CD4-positive, alpha-beta memory T cell (primary cell): ENCODE measurements at regions not wholly inside any gene's neighbourhood (a gene's known extent, or its start where the extent isn't known, plus 50 kb on each side); places are given as distances from the start of the nearest gene placed in this dataset.

Experiments used
- CTCF ChIA-PET: fragments of 350-600 bp; sonication (Branson Sonifier 250); formaldehyde crosslinking; loops from one replicate; lab custom pipeline; 2021; ENCODE audit warnings: inconsistent platforms; ENCODE audit not compliant: partially characterized antibody; lab: Charles Lee
- POLR2A ChIA-PET: fragments of 350-600 bp; sonication (Branson Sonifier 250); formaldehyde crosslinking; loops from one replicate; lab custom pipeline; 2021; ENCODE audit not compliant: partially characterized antibody; lab: Charles Lee
- DNase-seq, 5 donors: peaks; one replicate each; pipeline versions ENCODE4 v3.0.0 to v3.0.0-alpha.2; 2020 to 2022; ENCODE audit warnings: mixed read lengths in 1 of 5
- H3K27ac ChIP-seq: one replicate; pipeline ENCODE4 v1.7.0; 2013; ENCODE audit warnings: low read depth, low read length
- H3K27me3 ChIP-seq: 2 replicates; pipeline ENCODE4 v1.7.0; 2013; ENCODE audit warnings: mild to moderate bottlenecking, low read length, moderate library complexity; ENCODE audit not compliant: insufficient read depth
- H3K36me3 ChIP-seq: 2 replicates; pipeline ENCODE4 v1.7.0; 2013; ENCODE audit warnings: mild to moderate bottlenecking, low read length, moderate library complexity; ENCODE audit not compliant: insufficient read depth
- H3K4me1 ChIP-seq: 2 replicates; pipeline ENCODE4 v1.7.0; 2013; ENCODE audit warnings: mild to moderate bottlenecking, low read length, moderate library complexity; ENCODE audit not compliant: insufficient read depth
- H3K4me3 ChIP-seq, 2 donors: one replicate each; pipeline ENCODE4 v1.7.0; 2013; ENCODE audit warnings: low read length in 2 of 2, mild to moderate bottlenecking in 1 of 2
- H3K9me3 ChIP-seq, 2 donors: one replicate each; pipeline ENCODE4 v1.7.0; 2013; ENCODE audit warnings: low read length in 2 of 2, control low read depth in 1 of 2; ENCODE audit not compliant: control insufficient read depth in 1 of 2
- H3K27ac Mint-ChIP-seq, 7 donors: one replicate each; pipeline ENCODE4 v1.8.0; 2020 to 2021; ENCODE audit warnings: mixed read lengths in 7 of 7, mild to moderate bottlenecking in 6 of 7, inconsistent platforms in 3 of 7, moderate library complexity in 3 of 7
- H3K27me3 Mint-ChIP-seq, 2 donors: one replicate each; pipeline ENCODE4 v1.8.0; 2020 to 2021; ENCODE audit warnings: mixed read lengths in 2 of 2
- H3K36me3 Mint-ChIP-seq, 2 donors: one replicate each; pipeline ENCODE4 v1.8.0; 2020 to 2021; ENCODE audit warnings: mixed read lengths in 2 of 2, inconsistent platforms in 1 of 2, mild to moderate bottlenecking in 1 of 2
- H3K4me1 Mint-ChIP-seq, 4 donors: one replicate each; pipeline ENCODE4 v1.8.0; 2020 to 2021; ENCODE audit warnings: mixed read lengths in 4 of 4, mild to moderate bottlenecking in 1 of 4
- H3K4me3 Mint-ChIP-seq, 8 donors: one replicate each; pipeline ENCODE4 v1.8.0; 2020 to 2021; ENCODE audit warnings: mixed read lengths in 8 of 8, mild to moderate bottlenecking in 7 of 8, moderate library complexity in 6 of 8, inconsistent platforms in 3 of 8
- H3K9me3 Mint-ChIP-seq, 8 donors: one replicate each; pipeline ENCODE4 v1.8.0; 2020 to 2021; ENCODE audit warnings: mixed read lengths in 8 of 8, mild to moderate bottlenecking in 5 of 8, inconsistent platforms in 3 of 8, moderate library complexity in 1 of 8
- intact Hi-C: fragments of 100-400 bp; cut with micrococcal nuclease; formaldehyde crosslinking; loops from one replicate; pipeline ENCODE4 v1.15.1; 2023

DNA sequence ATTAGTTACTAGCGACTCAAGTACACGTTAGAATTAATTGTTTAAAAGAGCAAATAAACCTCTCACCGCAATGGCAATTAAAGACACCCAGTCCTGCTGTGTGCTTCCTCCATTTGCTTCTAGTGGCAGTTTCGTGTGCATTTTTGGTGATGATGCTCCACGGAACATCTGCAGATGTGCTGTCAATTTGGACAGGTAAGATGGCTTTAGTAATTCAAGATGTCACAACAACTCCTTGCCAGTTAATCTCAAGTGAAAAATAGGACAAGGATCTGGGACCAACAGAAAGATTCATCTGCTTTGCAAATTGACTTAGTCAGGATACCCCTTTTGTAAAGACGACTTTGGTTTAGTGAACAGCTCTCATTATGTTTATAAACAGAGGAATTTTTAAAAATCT is 320.9 kb downstream of the GABRB3 start:
- no peak overlapping the region for H3K4me3 Mint-ChIP-seq
- Histone ChIP-seq H3K4me3 (no peak overlapping the region), H3K27me3 (no peaks in the 10 kb centered on the region), H3K9me3 (no peaks in the 10 kb centered on the region), H3K4me1 (no peaks in the 10 kb centered on the region), H3K36me3 (no peaks in the 10 kb centered on the region), H3K27ac (no peak overlapping the region)
- no peaks in the 10 kb centered on the region for H3K27me3 Mint-ChIP-seq
- intact Hi-C loops: no loop called here
- no peaks in the 10 kb centered on the region for H3K4me1 Mint-ChIP-seq
- no peaks in the 10 kb centered on the region for H3K36me3 Mint-ChIP-seq
- no peak overlapping the region for H3K27ac Mint-ChIP-seq
- DNase-seq: no peak
- ChIA-PET CTCF (no interaction called here), POLR2A (no interaction called here)
- H3K9me3 Mint-ChIP-seq: peaks cover 3 to 22% (median 12%) of the 10 kb centered on the region in 8 donors

DNA sequence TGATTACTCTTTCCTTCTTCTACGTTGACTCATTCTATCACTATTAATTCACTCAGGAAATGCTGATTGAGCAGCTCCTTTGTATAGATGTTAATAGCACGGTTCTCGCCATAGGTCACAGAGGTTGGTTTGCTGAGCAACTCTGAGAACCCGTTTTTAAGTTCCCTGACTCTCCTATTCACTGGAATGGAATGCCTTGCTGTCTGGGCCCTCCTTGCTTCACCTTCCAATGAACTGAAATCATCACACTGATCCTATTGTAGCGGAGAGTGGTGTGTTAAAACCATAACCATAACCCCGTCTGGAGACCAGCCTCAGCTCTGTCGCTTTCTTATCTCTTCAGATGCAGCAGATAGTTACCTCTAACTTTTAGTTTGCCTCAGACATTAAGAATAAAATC is 323.6 kb downstream of the GABRB3 start:
- H3K4me1 ChIP-seq: no peaks in the 10 kb centered on the region
- H3K36me3 Mint-ChIP-seq: no peaks in the 10 kb centered on the region
- CTCF ChIA-PET: no interaction called here
- no peak overlapping the region for H3K4me3 ChIP-seq
- H3K9me3 ChIP-seq: no peaks in the 10 kb centered on the region
- no peaks in the 10 kb centered on the region for H3K4me1 Mint-ChIP-seq
- no peaks in the 10 kb centered on the region for H3K27me3 Mint-ChIP-seq
- no peak for DNase-seq
- H3K4me3 Mint-ChIP-seq: no peak overlapping the region
- H3K27ac Mint-ChIP-seq: no peak overlapping the region
- peaks cover 3 to 15% (median 6%) of the 10 kb centered on the region in 8 donors for H3K9me3 Mint-ChIP-seq
- no peak overlapping the region for H3K27ac ChIP-seq
- H3K36me3 ChIP-seq: no peaks in the 10 kb centered on the region
- intact Hi-C loops: no loop called here
- POLR2A ChIA-PET: no interaction called here
- H3K27me3 ChIP-seq: no peaks in the 10 kb centered on the region

DNA sequence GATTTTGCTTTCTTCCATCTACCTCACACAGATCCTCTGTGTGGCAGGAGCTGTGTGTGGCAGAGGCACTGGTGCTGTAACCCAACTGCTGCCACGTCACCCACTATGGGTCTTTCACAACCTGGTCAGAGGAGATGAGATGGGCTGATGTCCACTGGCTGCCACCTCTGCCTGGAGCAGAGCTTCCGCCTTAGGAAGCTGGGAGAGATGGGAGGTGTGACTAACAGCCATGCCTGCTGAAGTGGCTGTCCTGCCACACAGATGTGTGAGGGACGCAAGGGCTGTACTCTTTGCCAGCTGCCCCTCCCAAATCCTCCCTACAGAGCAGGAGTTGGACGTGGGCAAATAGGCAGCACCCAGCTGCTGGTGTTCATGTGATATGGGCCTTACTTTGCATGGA is 329.5 kb downstream of the GABRB3 start:
- Histone ChIP-seq H3K27ac (no peak overlapping the region), H3K4me3 (no peak overlapping the region), H3K27me3 (no peaks in the 10 kb centered on the region), H3K4me1 (no peaks in the 10 kb centered on the region), H3K9me3 (no peaks in the 10 kb centered on the region), H3K36me3 (no peaks in the 10 kb centered on the region)
- ChIA-PET CTCF (no interaction called here), POLR2A (no interaction called here)
- H3K36me3 Mint-ChIP-seq: no peaks in the 10 kb centered on the region
- peaks cover 0 to 12% (median 3%) of the 10 kb centered on the region in 8 donors for H3K9me3 Mint-ChIP-seq
- H3K4me1 Mint-ChIP-seq: no peaks in the 10 kb centered on the region
- intact Hi-C loops: no loop called here
- H3K27me3 Mint-ChIP-seq: no peaks in the 10 kb centered on the region
- H3K4me3 Mint-ChIP-seq: no peak overlapping the region
- no peak for DNase-seq
- H3K27ac Mint-ChIP-seq: no peak overlapping the region

DNA sequence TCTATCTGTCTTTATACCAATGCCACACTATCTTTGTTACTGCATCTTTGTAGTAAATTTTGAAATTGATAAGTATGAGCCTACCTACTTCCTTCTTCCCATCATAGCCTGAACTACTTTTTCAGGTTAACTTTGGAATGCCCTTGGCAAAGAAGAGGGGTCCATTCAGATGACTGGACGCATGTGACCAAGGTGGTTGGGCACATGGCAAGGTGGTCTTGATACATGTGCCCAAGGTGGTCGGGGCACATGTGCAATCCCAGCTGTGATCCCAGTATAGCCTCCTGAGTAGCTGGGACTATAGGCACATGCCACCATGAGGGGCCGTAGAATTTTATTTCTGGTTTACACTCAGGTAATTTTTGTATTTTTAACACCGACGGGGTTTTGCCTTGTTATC is 330.2 kb downstream of the GABRB3 start:
- Mint-ChIP-seq H3K4me3 (no peak overlapping the region), H3K9me3 (peaks cover 0 to 12% (median 3%) of the 10 kb centered on the region in 8 donors), H3K27me3 (no peaks in the 10 kb centered on the region), H3K36me3 (no peaks in the 10 kb centered on the region), H3K4me1 (no peaks in the 10 kb centered on the region), H3K27ac (no peak overlapping the region)
- H3K4me3 ChIP-seq: no peak overlapping the region
- no peak for DNase-seq
- no peaks in the 10 kb centered on the region for H3K36me3 ChIP-seq
- no peaks in the 10 kb centered on the region for H3K4me1 ChIP-seq
- no peaks in the 10 kb centered on the region for H3K27me3 ChIP-seq
- POLR2A ChIA-PET: no interaction called here
- intact Hi-C loops: no loop called here
- no peak overlapping the region for H3K27ac ChIP-seq
- CTCF ChIA-PET: no interaction called here
- no peaks in the 10 kb centered on the region for H3K9me3 ChIP-seq

DNA sequence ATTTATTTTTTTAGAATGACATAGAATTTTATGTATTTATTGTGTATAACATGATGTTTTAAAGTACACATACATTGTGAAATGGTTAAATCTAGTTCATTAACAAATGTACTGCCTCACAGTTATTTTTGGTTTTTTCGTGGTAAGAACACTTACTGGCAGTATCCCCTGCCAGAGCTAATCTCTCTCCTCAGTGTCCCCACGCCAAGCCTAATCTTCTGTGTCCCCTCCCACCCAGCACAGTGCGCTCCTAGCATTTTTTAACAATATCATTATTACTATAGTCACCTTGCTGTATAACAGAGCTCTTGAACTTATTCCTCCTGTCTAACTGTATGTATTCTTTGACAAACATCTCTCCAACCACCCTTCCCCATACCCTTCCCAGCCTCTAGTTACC is 333.2 kb downstream of the GABRB3 start:
- intact Hi-C loops: no loop called here
- no peaks in the 10 kb centered on the region for H3K27me3 ChIP-seq
- no peak for DNase-seq
- Mint-ChIP-seq H3K4me1 (no peaks in the 10 kb centered on the region), H3K4me3 (no peak overlapping the region), H3K27ac (no peak overlapping the region), H3K27me3 (no peaks in the 10 kb centered on the region), H3K36me3 (no peaks in the 10 kb centered on the region), H3K9me3 (peaks cover 0 to 14% (median 3%) of the 10 kb centered on the region in 8 donors)
- CTCF ChIA-PET: no interaction called here
- H3K27ac ChIP-seq: no peak overlapping the region
- POLR2A ChIA-PET: no interaction called here
- no peaks in the 10 kb centered on the region for H3K4me1 ChIP-seq
- H3K9me3 ChIP-seq: no peaks in the 10 kb centered on the region
- no peaks in the 10 kb centered on the region for H3K36me3 ChIP-seq
- H3K4me3 ChIP-seq: no peak overlapping the region

DNA sequence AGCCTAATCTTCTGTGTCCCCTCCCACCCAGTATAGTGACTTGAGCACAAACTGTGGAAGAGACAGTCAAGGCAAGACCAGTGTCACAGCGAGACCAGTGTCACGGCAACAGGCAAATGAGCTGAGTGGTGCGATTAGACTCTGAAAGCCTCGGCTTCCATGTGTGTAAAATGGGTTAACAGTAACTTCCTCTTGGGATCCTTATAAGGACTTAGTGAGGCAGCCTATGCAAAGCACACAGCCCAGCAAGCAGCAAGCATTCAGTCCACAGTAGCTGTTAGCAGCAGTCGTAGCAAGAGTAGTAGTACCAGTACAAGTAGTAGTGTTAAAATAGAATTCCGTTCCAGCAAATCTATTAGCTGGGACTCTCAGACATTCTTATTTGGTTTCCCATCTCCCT is 334.1 kb downstream of the GABRB3 start:
- DNase-seq: no peak
- intact Hi-C loops: no loop called here
- H3K27ac ChIP-seq: no peak overlapping the region
- H3K36me3 ChIP-seq: no peaks in the 10 kb centered on the region
- Mint-ChIP-seq H3K4me3 (no peak overlapping the region), H3K27me3 (no peaks in the 10 kb centered on the region), H3K36me3 (no peaks in the 10 kb centered on the region), H3K27ac (no peak overlapping the region), H3K9me3 (peaks cover 2 to 11% (median 3%) of the 10 kb centered on the region in 8 donors), H3K4me1 (no peaks in the 10 kb centered on the region)
- CTCF ChIA-PET: no interaction called here
- no peaks in the 10 kb centered on the region for H3K27me3 ChIP-seq
- no peak overlapping the region for H3K4me3 ChIP-seq
- POLR2A ChIA-PET: no interaction called here
- no peaks in the 10 kb centered on the region for H3K9me3 ChIP-seq
- no peaks in the 10 kb centered on the region for H3K4me1 ChIP-seq

DNA sequence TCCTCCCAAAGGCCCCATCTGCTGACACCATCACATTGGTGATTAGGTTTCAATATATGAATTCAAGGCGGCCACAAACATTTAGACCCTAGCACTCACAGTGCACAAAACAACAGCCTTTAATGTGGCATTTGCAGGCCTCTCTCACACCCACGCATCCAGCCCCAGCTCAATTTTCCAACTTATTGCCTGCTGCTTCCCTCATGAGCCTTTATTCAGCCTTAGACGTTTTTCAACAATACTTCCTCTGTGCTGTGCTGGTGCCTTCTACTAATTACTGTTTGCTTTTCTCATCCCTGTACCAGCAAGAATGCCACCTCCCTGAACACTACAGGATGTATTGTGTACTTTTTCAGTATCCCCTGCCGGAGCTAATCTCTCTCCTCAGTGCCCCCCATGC is 334.6 kb downstream of the GABRB3 start:
- POLR2A ChIA-PET: no interaction called here
- no peaks in the 10 kb centered on the region for H3K4me1 ChIP-seq
- no peak for DNase-seq
- no peak overlapping the region for H3K27ac ChIP-seq
- Mint-ChIP-seq H3K27me3 (no peaks in the 10 kb centered on the region), H3K4me3 (no peak overlapping the region), H3K4me1 (no peaks in the 10 kb centered on the region), H3K9me3 (peaks cover 2 to 10% (median 3%) of the 10 kb centered on the region in 8 donors), H3K36me3 (no peaks in the 10 kb centered on the region), H3K27ac (no peak overlapping the region)
- H3K27me3 ChIP-seq: no peaks in the 10 kb centered on the region
- CTCF ChIA-PET: no interaction called here
- intact Hi-C loops: no loop called here
- H3K9me3 ChIP-seq: no peaks in the 10 kb centered on the region
- no peak overlapping the region for H3K4me3 ChIP-seq
- H3K36me3 ChIP-seq: no peaks in the 10 kb centered on the region

DNA sequence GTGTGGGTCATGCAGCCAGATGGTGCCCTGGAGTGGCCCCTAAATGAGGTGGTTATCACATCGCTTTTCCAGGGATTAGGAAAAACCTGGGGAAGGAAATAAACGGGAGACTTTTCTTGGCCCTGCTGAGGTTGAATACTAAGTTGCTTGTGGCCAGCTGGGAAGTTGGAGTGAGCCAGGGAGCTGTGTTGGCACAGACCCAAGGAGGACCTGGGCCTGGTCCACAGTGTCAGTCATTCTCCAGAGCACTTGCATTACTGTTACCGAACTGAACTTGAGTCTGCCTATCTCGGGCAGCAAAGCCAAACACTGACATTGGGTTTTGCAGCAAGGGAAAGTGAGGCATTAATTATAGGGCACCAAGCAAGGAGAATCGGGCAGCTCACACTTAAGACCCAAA is 339.0 kb downstream of the GABRB3 start:
- Histone ChIP-seq H3K27ac (no peak overlapping the region), H3K9me3 (no peaks in the 10 kb centered on the region), H3K27me3 (no peaks in the 10 kb centered on the region), H3K4me1 (no peaks in the 10 kb centered on the region), H3K36me3 (no peaks in the 10 kb centered on the region), H3K4me3 (no peak overlapping the region)
- Mint-ChIP-seq H3K9me3 (peaks cover 0 to 17% (median 3%) of the 10 kb centered on the region in 8 donors), H3K27ac (no peak overlapping the region), H3K27me3 (no peaks in the 10 kb centered on the region), H3K4me3 (no peak overlapping the region), H3K36me3 (no peaks in the 10 kb centered on the region), H3K4me1 (no peaks in the 10 kb centered on the region)
- no peak for DNase-seq
- intact Hi-C loops: no loop called here
- ChIA-PET CTCF (no interaction called here), POLR2A (no interaction called here)
